Neural cell (in vitro differentiated cells): ENCODE measurements at regions not wholly inside any gene's neighbourhood (a gene's known extent, or its start where the extent isn't known, plus 50 kb on each side); places are given as distances from the start of the nearest gene placed in this dataset.
"Not testable (repeated sequence)": the region's sequence is repeated elsewhere in the genome, so short reads cannot be mapped to it uniquely, and the experiment has no call there.

Source experiments
- H2AFZ ChIP-seq: fragments of 200-600, 300-800 bp; sonication (generic), shearing (Covaris generic); 2 replicates; pipeline ENCODE4 v1.6.0; 2014; ENCODE audit warnings: low read depth, mild to moderate bottlenecking, antibody characterized with exemption, low read length, moderate library complexity
- H3F3A ChIP-seq: fragments of 200-600 bp; shearing (Covaris generic); 2 replicates; pipeline ENCODE4 v1.6.1; 2016; ENCODE audit warnings: mild to moderate bottlenecking, moderate library complexity, mixed read lengths, antibody characterized with exemption, low read length; ENCODE audit not compliant: insufficient read depth, poor library complexity, severe bottlenecking
- H3K27ac ChIP-seq: fragments of 200-600, 300-800 bp; sonication (generic), shearing (Covaris generic); 2 replicates; pipeline ENCODE4 v1.5.1; 2014; ENCODE audit warnings: mild to moderate bottlenecking, low read length, moderate library complexity
- H3K27me3 ChIP-seq: fragments of 300-800, 200-600 bp; sonication (generic), shearing (Covaris generic); 2 replicates; pipeline ENCODE4 v1.6.0; 2014; ENCODE audit warnings: mild to moderate bottlenecking, low read depth, low read length, moderate library complexity; ENCODE audit not compliant: insufficient read depth
- H3K36me3 ChIP-seq: fragments of 300-800, 200-600 bp; sonication (generic), shearing (Covaris generic); 2 replicates; pipeline ENCODE4 v1.5.1; 2014; ENCODE audit warnings: mild to moderate bottlenecking, antibody characterized with exemption, low read length, moderate library complexity; ENCODE audit not compliant: insufficient read depth
- H3K4me2 ChIP-seq: fragments of 300-800, 200-600 bp; sonication (generic), shearing (Covaris generic); 2 replicates; pipeline ENCODE4 v1.6.0; 2014; ENCODE audit warnings: mild to moderate bottlenecking, low read length
- H3K4me3 ChIP-seq: fragments of 300-800, 200-600 bp; sonication (generic), shearing (Covaris generic); 2 replicates; pipeline ENCODE4 v1.5.1; 2014; ENCODE audit warnings: mild to moderate bottlenecking, low read length, moderate library complexity
- H3K79me2 ChIP-seq: fragments of 200-600 bp; shearing (Covaris generic); replicated peaks from 2 replicates; pipeline ENCODE4 v1.6.0; 2014; ENCODE audit warnings: mild to moderate bottlenecking, low read length, moderate library complexity; ENCODE audit not compliant: insufficient read depth
- H3K9ac ChIP-seq: fragments of 300-800, 200-600 bp; sonication (generic), shearing (Covaris generic); 2 replicates; pipeline ENCODE4 v1.6.1; 2016; ENCODE audit warnings: mild to moderate bottlenecking, low read length, mixed read lengths
- H3K9me2 ChIP-seq: fragments of 200-600 bp; shearing (Covaris generic); 2 replicates; pipeline ENCODE4 v1.6.1; 2016; ENCODE audit warnings: mild to moderate bottlenecking, low read length, mixed read lengths; ENCODE audit not compliant: insufficient read depth
- H3K9me3 ChIP-seq: fragments of 200-600, 300-800 bp; sonication (generic), shearing (Covaris generic); 2 replicates; pipeline ENCODE4 v1.6.1; 2016; ENCODE audit warnings: mild to moderate bottlenecking, mixed run types, low read length, moderate library complexity, mixed read lengths
- H4K20me1 ChIP-seq: fragments of 200-600 bp; shearing (Covaris generic); 2 replicates; pipeline ENCODE4 v1.6.1; 2016; ENCODE audit warnings: mild to moderate bottlenecking, mixed run types; ENCODE audit not compliant: insufficient read depth

DNA sequence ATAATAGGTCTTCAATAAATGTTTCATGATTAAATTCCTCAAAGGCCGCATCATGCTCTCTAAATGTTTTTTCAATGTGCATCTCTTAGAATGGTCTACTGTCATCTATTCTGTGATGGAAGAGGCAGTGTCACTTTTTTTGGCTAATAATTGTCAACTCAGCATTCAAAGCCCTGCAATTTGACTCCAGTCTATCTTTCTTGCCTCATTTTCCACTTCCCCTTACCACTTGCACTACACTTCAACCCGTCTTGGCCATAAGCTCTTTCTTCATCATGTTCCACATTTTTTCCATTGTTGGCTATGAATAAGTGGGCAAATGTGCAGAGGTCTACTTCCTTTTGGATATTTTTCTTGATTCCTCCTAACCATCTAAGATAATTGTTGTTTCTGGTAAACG, 59.2 kb upstream of the POMZP3 start:
- H3K4me2 ChIP-seq, H3K9ac ChIP-seq, H3K27ac ChIP-seq, H3K9me3 ChIP-seq, H3K27me3 ChIP-seq, H3K9me2 ChIP-seq, H3F3A ChIP-seq, H3K79me2 ChIP-seq, H3K36me3 ChIP-seq, H4K20me1 ChIP-seq, H2AFZ ChIP-seq, H3K4me3 ChIP-seq: not testable (repeated sequence)

DNA sequence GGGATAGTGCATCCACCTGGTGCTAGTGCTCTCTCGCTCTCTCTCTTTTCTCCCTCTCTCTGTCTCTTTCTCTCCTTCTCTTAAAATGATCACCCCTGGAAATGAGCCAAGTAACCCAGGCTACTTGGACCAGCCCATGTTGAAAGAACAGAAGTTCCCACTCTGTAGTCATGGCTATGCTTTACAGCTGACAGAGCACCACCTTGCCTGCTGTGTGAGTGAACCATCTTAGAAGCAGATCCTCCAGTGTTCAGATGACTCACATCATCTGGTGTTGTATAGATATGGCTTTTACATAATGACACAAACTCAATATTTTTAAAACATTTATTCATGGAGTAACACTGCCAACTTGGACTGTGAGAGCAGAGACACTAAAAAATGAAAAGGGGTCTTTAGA, 57.7 kb upstream of the POMZP3 start:
- H3K9me3 ChIP-seq, H3K9me2 ChIP-seq, H3F3A ChIP-seq, H3K4me2 ChIP-seq, H3K4me3 ChIP-seq, H3K79me2 ChIP-seq, H3K36me3 ChIP-seq, H2AFZ ChIP-seq, H4K20me1 ChIP-seq, H3K27ac ChIP-seq, H3K27me3 ChIP-seq, H3K9ac ChIP-seq: not testable (repeated sequence)

GRCh38 chr7:76683631-76684030, 56.6 kb upstream of the POMZP3 start:
- not testable (repeated sequence) for H3K27me3 ChIP-seq, H3K9ac ChIP-seq, H2AFZ ChIP-seq, H3K27ac ChIP-seq, H3K4me3 ChIP-seq, H4K20me1 ChIP-seq, H3F3A ChIP-seq, H3K36me3 ChIP-seq, H3K79me2 ChIP-seq, H3K9me3 ChIP-seq, H3K4me2 ChIP-seq, H3K9me2 ChIP-seq

GRCh38 chr7:76681810-76682209, 54.7 kb upstream of the POMZP3 start:
- H4K20me1 ChIP-seq, H3K4me2 ChIP-seq, H3F3A ChIP-seq, H2AFZ ChIP-seq, H3K9ac ChIP-seq, H3K9me3 ChIP-seq, H3K9me2 ChIP-seq, H3K4me3 ChIP-seq, H3K27ac ChIP-seq, H3K36me3 ChIP-seq, H3K27me3 ChIP-seq, H3K79me2 ChIP-seq: not testable (repeated sequence)

- H3K9ac ChIP-seq, H3K27ac ChIP-seq, H4K20me1 ChIP-seq, H2AFZ ChIP-seq, H3K36me3 ChIP-seq, H3K27me3 ChIP-seq, H3K4me2 ChIP-seq, H3K4me3 ChIP-seq, H3K79me2 ChIP-seq, H3F3A ChIP-seq, H3K9me2 ChIP-seq, H3K9me3 ChIP-seq: not testable (repeated sequence)
Observed at GRCh38 chr7:76679174-76679573, 52.1 kb upstream of the POMZP3 start.

GRCh38 chr7:76678500-76678899, 51.4 kb upstream of the POMZP3 start:
- not testable (repeated sequence) for H3K4me2 ChIP-seq, H3K27ac ChIP-seq, H3K9me2 ChIP-seq, H4K20me1 ChIP-seq, H3K4me3 ChIP-seq, H3K9ac ChIP-seq, H2AFZ ChIP-seq, H3K79me2 ChIP-seq, H3F3A ChIP-seq, H3K9me3 ChIP-seq, H3K27me3 ChIP-seq, H3K36me3 ChIP-seq

DNA sequence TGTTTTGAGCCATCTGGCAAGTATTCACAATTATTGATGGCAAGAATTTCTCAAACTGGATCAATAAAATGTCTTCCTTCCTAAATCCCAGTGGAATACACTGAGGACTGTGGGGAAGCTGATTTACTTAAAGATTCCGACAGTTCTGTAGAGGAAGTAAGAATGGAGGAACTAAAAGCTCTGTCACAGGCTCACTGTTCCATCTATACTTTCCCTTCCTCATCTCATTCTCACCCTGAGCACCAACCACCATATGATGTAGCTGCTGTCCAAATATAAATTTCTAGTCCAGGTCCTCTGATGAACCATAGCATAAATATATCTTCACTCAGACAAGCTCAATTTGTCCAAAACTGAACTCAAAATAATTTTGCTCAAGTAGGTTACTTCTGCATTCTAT, 49.8 kb upstream of the POMZP3 start:
- H3K27ac ChIP-seq, H3K9me2 ChIP-seq, H3K4me2 ChIP-seq, H3K36me3 ChIP-seq, H4K20me1 ChIP-seq, H3F3A ChIP-seq, H3K9ac ChIP-seq, H3K9me3 ChIP-seq, H3K4me3 ChIP-seq, H2AFZ ChIP-seq, H3K27me3 ChIP-seq, H3K79me2 ChIP-seq: not testable (repeated sequence)
